Activated CD8-positive, alpha-beta memory T cell treated with anti-CD3 and anti-CD28 coated beads, Interleukin-2, amount 10 ng/mL, durations not matched to agents 7 days and 5 days (primary cell): ENCODE measurements at regions not wholly inside any gene's neighbourhood (a gene's known extent, or its start where the extent isn't known, plus 50 kb on each side); places are given as distances from the start of the nearest gene placed in this dataset.
"Not testable (repeated sequence)": the region's sequence is repeated elsewhere in the genome, so short reads cannot be mapped to it uniquely, and the experiment has no call there.

ENCODE experiments used
- ATAC-seq: fragments of 150-1000 bp; cut with Tn5 transposase; one replicate; pipeline ENCODE4 v1.10.0; 2021; ENCODE audit warnings: moderate library complexity
- CTCF ChIA-PET: fragments of 350-600 bp; sonication (Branson Sonifier 250); formaldehyde crosslinking; loops from one replicate; lab custom pipeline; 2021; ENCODE audit warnings: antibody characterized with exemption; lab: Charles Lee
- DNase-seq: peaks from one replicate; pipeline ENCODE4 v3.0.0-alpha.2; 2020
- H3K27ac Mint-ChIP-seq: one replicate; pipeline ENCODE4 v1.8.0; 2021; ENCODE audit warnings: mild to moderate bottlenecking, mixed read lengths
- H3K27me3 Mint-ChIP-seq: one replicate; pipeline ENCODE4 v1.8.0; 2021; ENCODE audit warnings: mixed read lengths
- H3K36me3 Mint-ChIP-seq: one replicate; pipeline ENCODE4 v1.8.0; 2021; ENCODE audit warnings: mild to moderate bottlenecking, mixed read lengths
- H3K4me1 Mint-ChIP-seq: one replicate; pipeline ENCODE4 v1.8.0; 2021; ENCODE audit warnings: mixed read lengths
- H3K4me3 Mint-ChIP-seq: one replicate; pipeline ENCODE4 v1.8.0; 2021; ENCODE audit warnings: mild to moderate bottlenecking, moderate library complexity, mixed read lengths
- H3K9me3 Mint-ChIP-seq: one replicate; pipeline ENCODE4 v1.8.0; 2022; ENCODE audit warnings: low read depth, mixed read lengths

GRCh38 chr2:183536290-183536689 lies 412.0 kb downstream of the NUP35 start:
- CTCF ChIA-PET, result no interaction called here
- Mint-ChIP-seq H3K9me3 (peaks cover 3% of the 10 kb centered on the region), H3K27me3 (no peaks in the 10 kb centered on the region), H3K4me1 (no peaks in the 10 kb centered on the region), H3K27ac (no peak overlapping the region), H3K4me3 (no peak overlapping the region), H3K36me3 (no peaks in the 10 kb centered on the region)
- no peak for ATAC-seq
- no peak for DNase-seq

GRCh38 chr2:183536714-183537113 lies 412.5 kb downstream of the NUP35 start:
- Mint-ChIP-seq H3K36me3 (no peaks in the 10 kb centered on the region), H3K4me1 (no peaks in the 10 kb centered on the region), H3K27ac (no peak overlapping the region), H3K4me3 (no peak overlapping the region), H3K27me3 (no peaks in the 10 kb centered on the region), H3K9me3 (peaks cover 5% of the 10 kb centered on the region)
- CTCF ChIA-PET, result no interaction called here
- no peak for ATAC-seq
- DNase-seq, result no peak

DNA sequence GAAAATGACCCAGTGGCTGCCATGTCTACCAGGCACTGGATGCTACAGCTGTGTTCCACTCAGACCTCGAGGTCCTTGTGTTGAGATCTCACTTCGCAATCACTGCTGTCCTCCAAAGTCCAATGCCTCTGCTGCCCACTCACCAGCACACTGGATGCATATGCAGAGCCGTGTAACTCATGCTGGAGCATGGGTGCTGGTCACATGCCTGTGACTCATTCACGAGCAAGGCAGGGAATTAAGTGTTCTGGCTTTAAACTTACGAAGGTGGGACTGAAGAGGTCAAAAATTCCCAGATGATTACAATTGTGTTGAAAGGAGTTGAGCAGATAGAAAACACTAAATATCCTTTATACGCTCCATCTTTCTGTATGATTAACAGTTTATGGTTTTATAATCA lies 417.5 kb downstream of the NUP35 start:
- no peak for ATAC-seq
- no peak overlapping the region for H3K27ac Mint-ChIP-seq
- peaks cover 25% of the 10 kb centered on the region for H3K9me3 Mint-ChIP-seq
- H3K4me1 Mint-ChIP-seq, result no peaks in the 10 kb centered on the region
- H3K4me3 Mint-ChIP-seq, result no peak overlapping the region
- H3K27me3 Mint-ChIP-seq, result no peaks in the 10 kb centered on the region
- no peak for DNase-seq
- CTCF ChIA-PET, result interaction anchor here (0.6 kb wide), 1 partner anchor 207 kb away, joined by 4 read pairs; no protein-coding TSS in a partner anchor
- H3K36me3 Mint-ChIP-seq, result no peaks in the 10 kb centered on the region

DNA sequence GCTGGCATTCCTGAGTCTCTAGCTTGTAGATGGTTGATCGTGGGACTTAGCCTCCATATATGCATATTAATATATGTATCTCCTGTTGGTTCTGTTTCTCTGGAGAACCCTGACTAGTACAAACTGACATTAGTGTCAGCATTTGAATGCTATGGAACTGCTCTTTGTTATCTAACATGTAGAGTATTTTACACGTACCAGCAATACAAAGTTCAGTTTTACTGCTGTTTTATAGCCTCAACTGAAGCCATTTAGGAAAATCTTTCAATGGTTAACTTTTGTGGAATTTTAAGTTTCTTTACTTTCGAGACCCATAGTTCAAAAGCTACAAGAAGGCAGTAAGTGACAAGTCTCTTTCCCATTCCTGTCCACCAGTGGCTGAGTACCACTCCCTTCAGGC lies 418.4 kb downstream of the NUP35 start:
- H3K36me3 Mint-ChIP-seq, result no peaks in the 10 kb centered on the region
- H3K9me3 Mint-ChIP-seq, result peaks cover 25% of the 10 kb centered on the region
- H3K4me3 Mint-ChIP-seq, result no peak overlapping the region
- no peak for DNase-seq
- H3K27ac Mint-ChIP-seq, result no peak overlapping the region
- H3K27me3 Mint-ChIP-seq, result no peaks in the 10 kb centered on the region
- CTCF ChIA-PET, result no interaction called here
- no peak for ATAC-seq
- H3K4me1 Mint-ChIP-seq, result no peaks in the 10 kb centered on the region

DNA sequence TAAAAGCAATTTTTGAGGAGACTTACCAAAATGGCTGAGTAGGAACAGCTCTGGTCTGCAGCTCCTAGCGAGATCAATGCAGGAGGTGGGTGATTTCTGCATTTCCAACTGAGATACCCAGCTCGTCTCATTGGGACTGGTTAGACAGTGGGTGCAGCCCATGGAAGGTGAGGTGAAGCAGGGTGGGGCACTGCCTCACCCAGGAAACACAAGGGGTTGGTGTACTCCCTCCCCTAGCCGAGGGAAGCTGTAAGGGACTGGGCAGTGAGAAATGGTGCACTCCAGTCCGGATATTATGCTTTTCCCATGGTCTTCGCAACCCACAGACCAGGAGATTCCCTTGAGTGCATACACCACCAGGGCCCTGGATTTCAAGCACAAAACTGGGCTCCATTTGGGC lies 419.0 kb downstream of the NUP35 start:
- Mint-ChIP-seq H3K36me3 (no peaks in the 10 kb centered on the region), H3K27ac (no peak overlapping the region), H3K4me1 (no peaks in the 10 kb centered on the region), H3K4me3 (no peak overlapping the region), H3K9me3 (peaks cover 27% of the 10 kb centered on the region), H3K27me3 (no peaks in the 10 kb centered on the region)
- ATAC-seq (no peak), DNase-seq (no peak)
- CTCF ChIA-PET, result no interaction called here

GRCh38 chr2:183543731-183544130 lies 419.5 kb downstream of the NUP35 start:
- Mint-ChIP-seq H3K9me3 (peaks cover 27% of the 10 kb centered on the region), H3K4me1 (no peaks in the 10 kb centered on the region), H3K27me3 (no peaks in the 10 kb centered on the region), H3K27ac (no peak overlapping the region), H3K36me3 (no peaks in the 10 kb centered on the region), H3K4me3 (no peak overlapping the region)
- ATAC-seq (no peak), DNase-seq (no peak)
- CTCF ChIA-PET, result no interaction called here

DNA sequence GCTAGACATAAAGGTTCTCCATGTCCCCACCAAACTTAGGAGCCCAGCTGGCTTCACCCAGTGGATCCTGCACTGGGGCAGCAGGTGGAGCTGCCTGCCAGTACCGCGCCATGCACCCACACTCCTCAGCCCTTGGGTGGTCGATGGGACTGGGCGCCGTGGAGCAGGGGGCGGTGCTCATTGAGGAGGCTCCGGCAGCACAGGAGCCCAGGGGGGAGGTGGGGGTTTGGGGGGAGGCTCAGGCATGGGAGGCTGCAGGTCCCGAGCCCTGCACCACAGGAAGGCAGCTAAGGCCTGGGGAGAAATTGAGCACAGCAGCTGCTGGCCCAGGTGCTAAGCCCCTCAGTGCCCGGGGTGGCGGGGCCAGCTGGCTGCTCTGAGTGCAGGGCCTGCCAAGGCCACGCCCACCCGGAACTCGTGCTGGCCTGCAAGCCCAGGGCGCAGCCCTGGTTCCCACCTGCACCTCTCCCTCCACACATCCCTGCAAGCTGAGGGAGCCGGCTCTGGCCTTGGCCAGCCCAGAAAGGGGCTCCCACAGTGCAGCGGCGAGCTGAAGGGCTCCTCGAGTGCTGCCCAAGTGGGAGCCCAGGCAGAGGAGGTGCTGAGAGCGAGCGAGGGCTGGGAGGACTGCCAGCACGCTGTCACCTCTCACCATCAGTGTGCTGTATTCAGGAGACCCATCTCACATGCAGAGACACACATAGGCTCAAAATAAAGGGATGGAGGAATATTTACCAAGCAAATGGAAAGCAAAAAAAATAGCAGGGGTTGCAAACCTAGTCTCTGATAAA lies 422.5 kb downstream of the NUP35 start:
- H3K27me3 Mint-ChIP-seq, H3K4me1 Mint-ChIP-seq, H3K4me3 Mint-ChIP-seq, DNase-seq, ATAC-seq, CTCF ChIA-PET, H3K36me3 Mint-ChIP-seq, H3K27ac Mint-ChIP-seq: not testable (repeated sequence)
- H3K9me3 Mint-ChIP-seq, result peaks cover 21% of the 10 kb centered on the region

DNA sequence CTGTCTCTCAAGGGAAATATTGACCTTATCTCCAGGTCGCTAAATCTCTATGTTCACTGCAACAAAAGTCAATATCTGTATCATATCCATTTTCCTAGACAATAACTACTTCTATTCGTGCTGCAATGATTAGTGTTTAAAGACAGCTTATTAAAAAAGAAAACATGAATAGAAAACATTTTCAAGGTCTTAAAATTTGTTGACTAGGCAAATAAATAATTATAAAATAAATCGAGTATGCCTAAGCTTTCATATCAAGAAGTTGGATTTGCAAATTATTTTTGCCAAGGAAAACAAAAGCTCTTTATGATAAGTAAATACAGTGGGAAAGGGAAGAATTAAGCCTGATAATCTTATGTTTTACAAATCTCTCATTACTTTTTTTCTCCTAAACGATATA lies 428.5 kb downstream of the NUP35 start:
- no peak for ATAC-seq
- H3K9me3 Mint-ChIP-seq, result peaks cover 2% of the 10 kb centered on the region
- H3K4me3 Mint-ChIP-seq, result no peak overlapping the region
- no peak for DNase-seq
- H3K27ac Mint-ChIP-seq, result no peak overlapping the region
- no peaks in the 10 kb centered on the region for H3K4me1 Mint-ChIP-seq
- no peaks in the 10 kb centered on the region for H3K36me3 Mint-ChIP-seq
- H3K27me3 Mint-ChIP-seq, result no peaks in the 10 kb centered on the region
- CTCF ChIA-PET, result no interaction called here

DNA sequence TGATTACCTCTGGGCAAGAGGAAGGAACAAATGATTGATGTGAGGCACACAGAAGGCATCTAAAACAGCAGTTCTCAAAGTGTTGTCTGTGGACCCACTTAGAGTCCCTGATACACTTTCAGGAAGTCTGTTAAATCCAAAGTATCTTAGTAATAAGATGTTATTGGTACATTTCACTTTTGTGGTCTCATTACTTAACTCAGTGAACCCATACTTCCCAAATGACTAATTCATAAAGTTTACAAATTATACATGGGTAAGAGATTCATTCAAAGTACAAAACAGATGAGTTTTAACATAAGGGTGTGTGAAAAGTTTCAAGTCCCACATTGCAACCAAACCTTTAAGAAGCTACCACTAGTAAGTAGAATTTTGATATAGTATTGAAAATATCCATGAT lies 440.5 kb downstream of the NUP35 start:
- no peaks in the 10 kb centered on the region for H3K36me3 Mint-ChIP-seq
- no peak overlapping the region for H3K4me3 Mint-ChIP-seq
- ATAC-seq, result no peak
- no peak overlapping the region for H3K27ac Mint-ChIP-seq
- no peaks in the 10 kb centered on the region for H3K4me1 Mint-ChIP-seq
- CTCF ChIA-PET, result no interaction called here
- no peaks in the 10 kb centered on the region for H3K27me3 Mint-ChIP-seq
- H3K9me3 Mint-ChIP-seq, result no peaks in the 10 kb centered on the region
- no peak for DNase-seq

GRCh38 chr2:183575481-183575880 lies 451.2 kb downstream of the NUP35 start:
- Mint-ChIP-seq H3K27ac (no peak overlapping the region), H3K36me3 (no peaks in the 10 kb centered on the region), H3K4me1 (no peaks in the 10 kb centered on the region), H3K27me3 (no peaks in the 10 kb centered on the region), H3K4me3 (no peak overlapping the region), H3K9me3 (peaks cover 11% of the 10 kb centered on the region)
- CTCF ChIA-PET, result no interaction called here
- ATAC-seq (no peak), DNase-seq (no peak)

DNA sequence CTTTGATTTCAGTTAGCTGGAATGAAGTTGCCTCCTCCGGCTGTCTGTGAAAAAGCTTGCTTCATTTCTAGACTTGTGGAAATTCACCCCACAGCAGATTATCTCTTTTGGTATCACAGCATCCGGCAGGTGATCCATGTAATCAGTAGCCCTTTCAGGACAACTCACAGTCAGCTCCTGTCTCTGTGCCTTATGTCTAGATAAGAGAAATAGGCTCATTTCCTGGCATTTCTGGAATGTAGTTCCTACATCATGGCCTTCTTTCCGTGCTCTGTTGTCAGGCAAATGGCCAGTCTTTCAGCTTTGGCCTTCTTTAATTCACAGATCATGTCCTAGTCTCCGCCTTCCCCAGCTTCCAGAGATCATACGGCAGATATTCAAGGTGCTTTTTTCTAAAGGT lies 455.4 kb downstream of the NUP35 start:
- H3K4me1 Mint-ChIP-seq, result no peaks in the 10 kb centered on the region
- ATAC-seq (no peak), DNase-seq (no peak)
- H3K4me3 Mint-ChIP-seq, result no peak overlapping the region
- no peaks in the 10 kb centered on the region for H3K36me3 Mint-ChIP-seq
- no peak overlapping the region for H3K27ac Mint-ChIP-seq
- peaks cover 4% of the 10 kb centered on the region for H3K9me3 Mint-ChIP-seq
- no peaks in the 10 kb centered on the region for H3K27me3 Mint-ChIP-seq
- CTCF ChIA-PET, result no interaction called here

DNA sequence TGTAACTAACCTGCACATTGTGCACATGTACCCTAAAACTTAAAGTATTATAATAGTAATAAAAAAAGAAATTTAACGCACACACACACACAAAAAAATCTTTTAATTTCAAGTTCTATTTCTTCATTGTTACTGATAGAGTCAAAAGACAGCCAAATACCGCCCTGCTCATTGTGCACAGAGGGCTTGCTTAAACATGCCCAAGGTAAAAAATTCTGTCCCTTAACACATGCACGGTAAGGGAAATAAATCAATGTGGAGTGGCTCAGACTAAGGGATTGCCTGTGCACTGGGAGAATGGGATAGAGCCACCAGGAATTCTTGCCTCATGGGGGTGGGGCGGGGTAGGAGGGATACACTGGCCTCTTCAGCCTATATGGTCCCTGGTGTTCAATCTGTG lies 468.0 kb downstream of the NUP35 start:
- Mint-ChIP-seq H3K27ac (no peak overlapping the region), H3K4me1 (no peaks in the 10 kb centered on the region), H3K4me3 (no peak overlapping the region), H3K9me3 (peaks cover 3% of the 10 kb centered on the region), H3K36me3 (no peaks in the 10 kb centered on the region), H3K27me3 (no peaks in the 10 kb centered on the region)
- DNase-seq (no peak), ATAC-seq (no peak)
- CTCF ChIA-PET, result no interaction called here

DNA sequence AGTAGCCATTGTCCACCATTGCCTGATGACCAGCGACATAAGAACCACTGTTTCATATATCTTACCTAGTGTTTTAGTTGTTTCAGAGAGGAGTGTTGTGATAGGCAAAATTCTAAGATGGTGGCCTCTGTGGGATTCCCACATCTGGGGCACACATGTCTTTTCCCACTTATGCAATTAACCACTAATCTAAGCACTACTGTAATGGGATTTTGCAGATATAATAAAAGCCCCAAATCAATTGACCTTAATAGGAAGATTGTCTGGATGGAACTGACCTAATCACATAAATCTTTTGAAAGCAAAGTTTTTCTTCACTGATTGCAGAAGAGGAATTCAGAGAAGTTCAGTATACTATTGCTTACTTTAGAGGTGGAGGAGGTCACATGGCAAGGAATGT lies 469.9 kb downstream of the NUP35 start:
- no peaks in the 10 kb centered on the region for H3K9me3 Mint-ChIP-seq
- CTCF ChIA-PET, result no interaction called here
- H3K36me3 Mint-ChIP-seq, result no peaks in the 10 kb centered on the region
- H3K27me3 Mint-ChIP-seq, result no peaks in the 10 kb centered on the region
- no peak overlapping the region for H3K4me3 Mint-ChIP-seq
- ATAC-seq (no peak), DNase-seq (no peak)
- H3K27ac Mint-ChIP-seq, result no peak overlapping the region
- no peaks in the 10 kb centered on the region for H3K4me1 Mint-ChIP-seq

- no peaks in the 10 kb centered on the region for H3K9me3 Mint-ChIP-seq
- DNase-seq (no peak), ATAC-seq (no peak)
- CTCF ChIA-PET, result no interaction called here
- H3K4me3 Mint-ChIP-seq, result no peak overlapping the region
- no peak overlapping the region for H3K27ac Mint-ChIP-seq
- no peaks in the 10 kb centered on the region for H3K36me3 Mint-ChIP-seq
- H3K4me1 Mint-ChIP-seq, result no peaks in the 10 kb centered on the region
- H3K27me3 Mint-ChIP-seq, result no peaks in the 10 kb centered on the region
Observed at GRCh38 chr2:183597841-183598240, 473.6 kb downstream of the NUP35 start.
